ENCODE measurements at regions not wholly inside any gene's neighbourhood (a gene's known extent, or its start where the extent isn't known, plus 50 kb on each side); places are given as distances from the start of the nearest gene placed in this dataset.

- ChIA-PET POLR2A (no interaction called here), CTCF (no interaction called here)
- no peak for DNase-seq (ENCODE audit: low read depth, low spot score)
- Histone ChIP-seq H3K9me1 (replicated peaks; ENCODE audit: control insufficient read depth, extremely low read depth, insufficient read depth, low read length) (no peaks in the 10 kb centered on the region), H3K79me2 (ENCODE audit: control insufficient read depth, insufficient read depth, low read length) (no peaks in the 10 kb centered on the region), H3K9ac (replicated peaks; ENCODE audit: extremely low read depth, insufficient read depth, low read length) (no peak overlapping the region), H3K4me1 (ENCODE audit: control insufficient read depth, extremely low read depth, insufficient read depth, low read length) (no peaks in the 10 kb centered on the region), H3K4me3 (replicated peaks in 1 of 3; ENCODE audit: insufficient read depth in 1 of 3, low read depth in 1 of 3, low read length in 3 of 3) (no peak overlapping the region), H3K27me3 (ENCODE audit: control insufficient read depth in 2 of 2, insufficient read depth in 2 of 2, low read length in 2 of 2) (no peaks in the 10 kb centered on the region), H2AFZ (ENCODE audit: low read depth, low read length) (no peak overlapping the region), H3K36me3 (ENCODE audit: control insufficient read depth in 2 of 2, extremely low read depth in 1 of 2, insufficient read depth in 2 of 2, low read length in 2 of 2) (no peaks in the 10 kb centered on the region), H3K9me3 (replicated peaks; ENCODE audit: control insufficient read depth, insufficient read depth, low read length) (no peaks in the 10 kb centered on the region), H4K20me1 (replicated peaks; ENCODE audit: control insufficient read depth, extremely low read depth, insufficient read depth, low read length) (no peaks in the 10 kb centered on the region), H3K4me2 (ENCODE audit: insufficient read depth, low read length) (no peak overlapping the region), H3K27ac (ENCODE audit: insufficient read depth, low read depth, low read length) (no peak overlapping the region)
- intact Hi-C loops (cut with micrococcal nuclease) (no loop called here), dilution Hi-C loops (cut with MboI; ENCODE audit: extremely low pct_ligation_motif_present, low sequenced_read_pairs) (no loop called here)
- FAIRE-seq, result no peak
- BruUV-seq (replicated peaks), result no TSS peak
- no peak for TF ChIP-seq EZH2 (IDR thresholded peaks at IDR 0.05; ENCODE audit: borderline replicate concordance, low read depth, low read length, severe bottlenecking)
- TF ChIP-seq JUN (IDR thresholded peaks at IDR 0.05; ENCODE audit: borderline replicate concordance, insufficient read depth, insufficient read length, low read depth), result no peak
- no peak for TF ChIP-seq GATA2 (IDR thresholded peaks at IDR 0.05; ENCODE audit: insufficient read depth, insufficient read length, low read depth, low read length)
- TF ChIP-seq POLR2AphosphoS5 (IDR thresholded peaks at IDR 0.05; ENCODE audit: insufficient read depth, low read depth, low read length), result no peak
- no peak for TF ChIP-seq CTCF (IDR thresholded peaks at IDR 0.05; ENCODE audit: extremely low read depth in 1 of 2, insufficient read depth in 1 of 2, low read depth in 1 of 2, low read length in 2 of 2)
- TF ChIP-seq MYC (IDR thresholded peaks at IDR 0.05; ENCODE audit: low read depth, low read length), result no peak
- TF ChIP-seq POLR2A (IDR thresholded peaks at IDR 0.05; ENCODE audit: low read depth, low read length), result no peak
- no peak for TF ChIP-seq MAX (IDR thresholded peaks at IDR 0.05; ENCODE audit: insufficient read depth, insufficient read length)
- no peak for TF ChIP-seq FOS (IDR thresholded peaks at IDR 0.05; ENCODE audit: borderline replicate concordance, insufficient read depth, low read length)
Measured at GRCh38 chr10:23534326-23534725, 95.5 kb downstream of the OTUD1 start.
